Heart left ventricle (tissue), 16 donors: ENCODE measurements at regions not wholly inside any gene's neighbourhood (a gene's known extent, or its start where the extent isn't known, plus 50 kb on each side); places are given as distances from the start of the nearest gene placed in this dataset.

ENCODE experiments used
- ATAC-seq, 4 donors: fragments of 200-7000 bp; cut with Tn5 transposase; one replicate each; pipeline ENCODE4 v1.9.1; 2020 to 2022; ENCODE audit warnings: moderate library complexity in 4 of 4, mild to moderate bottlenecking in 3 of 4, moderate number of reproducible peaks in 1 of 4
- DNase-seq, 5 donors: peaks; one replicate each; pipeline ENCODE4 v3.0.0-alpha.2; 2020
- H3K27ac ChIP-seq, 12 donors: fragments of 200-600 bp; sonication (generic) in 4 of 12; one replicate each; pipeline versions ENCODE4 v1.5.0 to v1.8.0; 2016 to 2022; ENCODE audit warnings: mild to moderate bottlenecking in 2 of 12
- H3K27me3 ChIP-seq, 9 donors: fragments of 200-600 bp; sonication (generic) in 2 of 9; one replicate each; pipeline versions ENCODE4 v1.5.1 to v1.8.0; 2016 to 2022; ENCODE audit warnings: mild to moderate bottlenecking in 3 of 9
- H3K36me3 ChIP-seq, 9 donors: fragments of 200-600 bp; sonication (generic) in 2 of 9; one replicate each; pipeline versions ENCODE4 v1.5.0 to v1.8.0; 2018 to 2022; ENCODE audit warnings: mild to moderate bottlenecking in 2 of 9
- H3K4me1 ChIP-seq, 12 donors: fragments of 200-600 bp; sonication (generic) in 4 of 12; one replicate each; pipeline versions ENCODE4 v1.5.0 to v1.8.0; 2016 to 2022; ENCODE audit warnings: mild to moderate bottlenecking in 3 of 12
- H3K4me3 ChIP-seq, 12 donors: fragments of 200-600 bp; sonication (generic) in 4 of 12; one replicate each; pipeline versions ENCODE4 v1.5.0 to v1.8.0; 2017 to 2022; ENCODE audit warnings: mild to moderate bottlenecking in 9 of 12, moderate library complexity in 4 of 12
- H3K9me3 ChIP-seq, 12 donors: fragments of 200-600 bp; sonication (generic) in 4 of 12; one replicate each; pipeline versions ENCODE4 v1.5.0 to v1.8.0; 2016 to 2022; ENCODE audit warnings: mild to moderate bottlenecking in 1 of 12
- CTCF ChIP-seq, 12 donors: fragments of 200-600 bp; sonication (generic) in 4 of 12; IDR thresholded peaks; one replicate each; pipeline versions ENCODE4 v1.5.0 to v1.8.0; 2018 to 2022; ENCODE audit warnings: antibody characterized with exemption in 12 of 12, mild to moderate bottlenecking in 5 of 12
- POLR2A ChIP-seq, 2 donors: fragments of 450-650 bp; IDR thresholded peaks; one replicate each; pipeline ENCODE4 v1.6.1; 2017; ENCODE audit warnings: antibody characterized with exemption in 2 of 2, mild to moderate bottlenecking in 2 of 2, moderate library complexity in 2 of 2
- WGBS, 4 donors: extraction: QIAGEN DNeasy Blood & Tissue Kit in 2 of 4; methylation state at CpG; one replicate each; pipeline versions ENCODE4 v1.1.5 to v1.1.7; 2013 to 2018; 5-methylcytosine and 5-hydroxymethylcytosine counted together
- intact Hi-C, 10 donors: fragments of 100-400 bp; cut with DNase I; formaldehyde crosslinking; loops; one replicate each; pipeline versions ENCODE4 v1.11.1 to v1.14.2; 2022
- donor health status: ischemic (EF 13 %, LVEDD 7.1; RV severe dilation, severe dysfunction).
- donor health status: healthy with polysubstance abuse.
- donor health status: DM: no; HTN: yes; CAD: no.
- donor health status: DM: no; HTN: no; CAD: no.
- donor health status: ischemic (EF 25% LVEDD 6.9; RV normal size, moderate dysfunction).
- donor health status: ischemic (EF 25% LVEDD 5.7; RV mildly dilated, moderate dysfunction).
- donor health status: healthy.
- donor health status: DM: yes; HTN: yes; CAD: no.
- donor health status: ischemic (EF 35%, LVEDD 5.7; RV mildly dilated, moderate dysfunction).
- donor health status: nonischemic (EF 11% LVEDD 7.7; RV severe dilation, severe dysfunction).
- donor health status: DM: yes; HTN: yes; CAD: no.
- donor health status: PGD.
- donor health status: ischemic (EF 29% LVEDD 5.4; RV normal size, mild dysfunction).
- donor health status: nonischemic (EF 23%, LVEDD 6.1; RV moderate dilation, normal function).

GRCh38 chr12:13582421-13582820, 385.9 kb downstream of the EMP1 start:
- Histone ChIP-seq H3K27ac (no peak overlapping the region), H3K36me3 (no peaks in the 10 kb centered on the region), H3K27me3 (peaks cover 0 to 4% (median 0%) of the 10 kb centered on the region in 9 donors), H3K4me3 (no peak overlapping the region), H3K9me3 (no peaks in the 10 kb centered on the region), H3K4me1 (no peaks in the 10 kb centered on the region)
- intact Hi-C loops = no loop called here
- DNase-seq = no peak
- ATAC-seq = no peak
- 19 to 27% (median 24%) methylated on average over 4 of the region's 4 CpGs for WGBS, 4 donors
- TF ChIP-seq CTCF (IDR thresholded peaks at IDR 0.05) (no peak), POLR2A (IDR thresholded peaks at IDR 0.05) (no peak)

GRCh38 chr12:13581031-13581430, 384.5 kb downstream of the EMP1 start:
- Histone ChIP-seq H3K36me3 (no peaks in the 10 kb centered on the region), H3K4me1 (no peaks in the 10 kb centered on the region), H3K9me3 (no peaks in the 10 kb centered on the region), H3K27ac (no peak overlapping the region), H3K27me3 (peaks cover 0 to 4% (median 0%) of the 10 kb centered on the region in 9 donors), H3K4me3 (no peak overlapping the region)
- intact Hi-C loops = no loop called here
- no peak for TF ChIP-seq POLR2A (IDR thresholded peaks at IDR 0.05)
- TF ChIP-seq CTCF (IDR thresholded peaks at IDR 0.05) = no peak
- no peak for DNase-seq
- ATAC-seq = no peak

- 86 to 100% (median 94%) methylated on average over 1 of the region's 1 CpG for WGBS, 4 donors
- H3K27ac ChIP-seq = no peak overlapping the region
- peaks cover 0 to 4% (median 0%) of the 10 kb centered on the region in 9 donors for H3K27me3 ChIP-seq
- no peak for TF ChIP-seq CTCF (IDR thresholded peaks at IDR 0.05)
- no peak for TF ChIP-seq POLR2A (IDR thresholded peaks at IDR 0.05)
- ATAC-seq = no peak
- H3K4me3 ChIP-seq = no peak overlapping the region
- H3K9me3 ChIP-seq = no peaks in the 10 kb centered on the region
- DNase-seq = no peak
- no peaks in the 10 kb centered on the region for H3K36me3 ChIP-seq
- H3K4me1 ChIP-seq = no peaks in the 10 kb centered on the region
- intact Hi-C loops = no loop called here
Measured at GRCh38 chr12:13580206-13580605, 383.7 kb downstream of the EMP1 start.

- 84 to 90% (median 88%) methylated on average over 3 of the region's 3 CpGs for WGBS, 4 donors
- no peak for DNase-seq
Measured at GRCh38 chr12:13576935-13577500, 380.5 kb downstream of the EMP1 start.

More at GRCh38 chr12:13576935-13577500, 380.5 kb downstream of the EMP1 start:
- TF ChIP-seq CTCF (IDR thresholded peaks at IDR 0.05) = no peak
- no peak for TF ChIP-seq POLR2A (IDR thresholded peaks at IDR 0.05)
- intact Hi-C loops = no loop called here
- no peak for ATAC-seq
- no peak overlapping the region for H3K4me3 ChIP-seq
- H3K9me3 ChIP-seq = no peaks in the 10 kb centered on the region
- H3K4me1 ChIP-seq = no peaks in the 10 kb centered on the region
- no peaks in the 10 kb centered on the region for H3K27me3 ChIP-seq
- H3K27ac ChIP-seq = no peak overlapping the region
- no peaks in the 10 kb centered on the region for H3K36me3 ChIP-seq
